Calu3 (cell line): ENCODE measurements at regions not wholly inside any gene's neighbourhood (a gene's known extent, or its start where the extent isn't known, plus 50 kb on each side); places are given as distances from the start of the nearest gene placed in this dataset.

Experiments
- BruUV-seq: library from RNA; stranded (reverse); fragments of 400-500 nt; replicated peaks from 2 replicates; lab custom pipeline; 2021; lab: Mats Ljungman, UMichigan
- CTCF ChIA-PET: fragments of 300-600 bp; sonication (Branson Sonifier 250); formaldehyde crosslinking; loops from one replicate; lab custom pipeline; 2022; ENCODE audit warnings: antibody characterized with exemption; lab: Charles Lee
- DNase-seq: peaks from one replicate; pipeline ENCODE4 v3.0.0; 2022
- H3K27ac Mint-ChIP-seq: one replicate; pipeline ENCODE4 v1.8.0; 2022; ENCODE audit warnings: mixed read lengths; ENCODE audit not compliant: unreplicated experiment
- H3K27me3 Mint-ChIP-seq: one replicate; pipeline ENCODE4 v1.8.0; 2022; ENCODE audit warnings: mixed read lengths; ENCODE audit not compliant: unreplicated experiment
- H3K36me3 Mint-ChIP-seq: one replicate; pipeline ENCODE4 v1.8.0; 2022; ENCODE audit warnings: mild to moderate bottlenecking, moderate library complexity, mixed read lengths; ENCODE audit not compliant: insufficient read depth, unreplicated experiment
- H3K4me1 Mint-ChIP-seq: one replicate; pipeline ENCODE4 v1.8.0; 2022; ENCODE audit warnings: mild to moderate bottlenecking, low read depth, mixed read lengths; ENCODE audit not compliant: unreplicated experiment
- H3K4me3 Mint-ChIP-seq: one replicate; pipeline ENCODE4 v1.8.0; 2022; ENCODE audit warnings: mild to moderate bottlenecking, low read depth, moderate library complexity, mixed read lengths; ENCODE audit not compliant: unreplicated experiment
- H3K9me3 Mint-ChIP-seq: one replicate; pipeline ENCODE4 v1.8.0; 2022; ENCODE audit warnings: low read depth, mixed read lengths; ENCODE audit not compliant: unreplicated experiment
- intact Hi-C: fragments of 100-400 bp; cut with micrococcal nuclease; formaldehyde crosslinking; loops from one replicate; pipeline ENCODE4 v1.10.0; 2022; ENCODE audit not compliant: unreplicated experiment
- TF ChIP-seq, protein P1 (sequence below): fragments of 200-600 bp; IDR thresholded peaks from one replicate; pipeline ENCODE4 v1.8.0; 2022; ENCODE audit warnings: antibody characterized with exemption; ENCODE audit not compliant: unreplicated experiment

DNA sequence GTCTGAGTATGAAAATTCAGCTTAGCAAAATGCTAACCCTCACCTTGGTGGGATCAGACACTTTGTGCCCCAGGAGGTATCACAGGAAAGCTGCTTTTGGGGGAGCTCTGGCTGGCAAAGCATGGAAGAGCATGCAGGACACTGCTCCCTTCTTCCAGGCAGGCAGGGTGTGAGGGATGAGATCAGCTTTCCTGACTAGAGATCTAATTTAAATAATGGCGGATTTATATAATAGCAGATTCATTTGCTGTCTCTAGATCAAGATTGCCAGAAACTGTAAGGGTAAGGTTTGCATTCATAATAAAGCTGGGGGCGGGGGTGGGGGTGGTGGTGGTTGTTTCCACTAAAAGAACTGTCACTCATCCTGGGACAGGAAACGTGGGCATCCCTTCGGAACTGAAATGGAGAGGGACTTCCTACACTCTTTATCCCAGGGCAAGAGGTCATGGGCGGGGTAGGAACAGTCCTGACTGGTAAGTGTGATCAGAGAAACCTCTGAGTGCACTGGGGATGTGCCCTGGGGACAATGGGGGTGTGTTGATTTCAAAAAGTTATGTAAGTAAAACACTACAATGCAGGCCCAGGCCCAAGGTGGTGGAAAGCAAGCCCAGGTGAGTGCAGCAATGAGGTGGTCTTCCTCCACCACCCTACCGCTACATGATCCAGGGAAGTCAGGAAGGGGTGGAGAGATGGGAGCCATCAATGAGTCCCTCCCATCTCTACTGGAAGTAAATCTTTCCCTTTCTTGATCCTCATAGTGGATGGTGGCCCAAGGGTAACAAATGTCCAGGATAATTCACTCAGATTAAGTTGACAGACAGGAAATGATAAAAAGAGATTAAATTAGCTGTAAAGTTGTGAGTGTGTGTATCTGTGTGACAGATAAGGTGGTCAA, 171.4 kb upstream of the SERPINE2 start:
- no peak overlapping the region for H3K4me3 Mint-ChIP-seq
- H3K27me3 Mint-ChIP-seq = peaks cover 10% of the 10 kb centered on the region
- no peaks in the 10 kb centered on the region for H3K36me3 Mint-ChIP-seq
- peaks cover 2% of the 10 kb centered on the region for H3K9me3 Mint-ChIP-seq
- no TSS peak for BruUV-seq
- peaks cover 4% of the 10 kb centered on the region for H3K4me1 Mint-ChIP-seq
- no peak for DNase-seq
- CTCF ChIA-PET = no interaction called here
- TF ChIP-seq, protein P1, sequence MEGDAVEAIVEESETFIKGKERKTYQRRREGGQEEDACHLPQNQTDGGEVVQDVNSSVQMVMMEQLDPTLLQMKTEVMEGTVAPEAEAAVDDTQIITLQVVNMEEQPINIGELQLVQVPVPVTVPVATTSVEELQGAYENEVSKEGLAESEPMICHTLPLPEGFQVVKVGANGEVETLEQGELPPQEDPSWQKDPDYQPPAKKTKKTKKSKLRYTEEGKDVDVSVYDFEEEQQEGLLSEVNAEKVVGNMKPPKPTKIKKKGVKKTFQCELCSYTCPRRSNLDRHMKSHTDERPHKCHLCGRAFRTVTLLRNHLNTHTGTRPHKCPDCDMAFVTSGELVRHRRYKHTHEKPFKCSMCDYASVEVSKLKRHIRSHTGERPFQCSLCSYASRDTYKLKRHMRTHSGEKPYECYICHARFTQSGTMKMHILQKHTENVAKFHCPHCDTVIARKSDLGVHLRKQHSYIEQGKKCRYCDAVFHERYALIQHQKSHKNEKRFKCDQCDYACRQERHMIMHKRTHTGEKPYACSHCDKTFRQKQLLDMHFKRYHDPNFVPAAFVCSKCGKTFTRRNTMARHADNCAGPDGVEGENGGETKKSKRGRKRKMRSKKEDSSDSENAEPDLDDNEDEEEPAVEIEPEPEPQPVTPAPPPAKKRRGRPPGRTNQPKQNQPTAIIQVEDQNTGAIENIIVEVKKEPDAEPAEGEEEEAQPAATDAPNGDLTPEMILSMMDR = no peak
- intact Hi-C loops = no loop called here
- H3K27ac Mint-ChIP-seq = no peak overlapping the region

DNA sequence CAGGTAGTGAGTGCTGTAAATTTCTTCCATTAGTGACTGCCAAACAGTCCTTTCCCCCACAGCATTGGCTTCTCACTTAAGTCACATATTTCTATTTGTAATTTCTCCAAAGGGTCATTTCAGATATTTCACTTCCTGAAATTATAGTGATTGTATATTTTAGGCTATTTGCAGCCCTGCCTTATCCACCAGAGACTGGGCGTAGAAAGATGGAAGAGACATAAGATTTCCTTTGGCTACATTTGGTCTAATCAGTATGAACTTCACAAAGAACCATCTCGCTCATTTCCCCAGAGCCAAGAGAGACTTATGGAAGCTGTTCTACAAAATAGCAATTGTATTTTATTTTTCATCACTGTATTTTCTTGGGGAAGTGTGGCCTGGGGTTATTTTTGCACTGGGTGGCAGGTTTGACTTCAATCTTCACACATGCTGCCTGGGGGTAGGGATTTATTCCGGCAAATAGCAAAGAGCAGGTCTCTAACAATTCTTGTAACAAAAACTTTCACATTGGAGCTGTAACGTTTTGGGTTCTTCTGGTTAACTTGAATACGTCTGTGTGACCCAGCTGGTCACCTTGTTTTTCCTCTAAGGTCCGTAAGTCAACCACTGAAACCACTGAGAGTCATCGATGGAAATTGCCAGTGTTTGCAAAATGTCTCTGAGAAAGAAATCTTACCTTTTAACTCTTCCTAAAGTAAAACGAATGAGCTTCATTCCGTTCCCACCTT, 170.6 kb upstream of the SERPINE2 start:
- TF ChIP-seq, protein P1 = no peak
- intact Hi-C loops = no loop called here
- DNase-seq = no peak
- CTCF ChIA-PET = no interaction called here
- Mint-ChIP-seq H3K4me3 (no peak overlapping the region), H3K9me3 (peaks cover 2% of the 10 kb centered on the region), H3K27ac (no peak overlapping the region), H3K4me1 (no peaks in the 10 kb centered on the region), H3K27me3 (peaks cover 13% of the 10 kb centered on the region), H3K36me3 (no peaks in the 10 kb centered on the region)
- BruUV-seq = no TSS peak

DNA sequence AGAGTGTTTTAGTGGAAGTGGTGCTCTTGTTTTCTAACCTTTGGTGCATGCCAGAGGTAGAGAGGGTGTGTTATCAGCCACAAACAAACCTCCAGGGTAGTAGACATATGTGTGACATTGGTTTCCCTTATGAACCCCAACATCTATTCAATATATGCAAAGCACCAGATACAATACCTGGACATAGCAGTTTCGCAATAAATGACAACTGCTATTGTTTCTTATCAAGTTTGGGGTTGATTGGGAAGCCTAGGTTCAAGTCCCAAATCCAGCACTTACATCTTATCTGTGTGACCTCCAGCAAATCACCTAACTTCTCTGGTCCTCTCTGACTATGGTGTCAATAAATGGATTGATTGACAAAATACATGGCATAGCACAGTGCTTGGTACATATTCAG, 169.4 kb upstream of the SERPINE2 start:
- no peaks in the 10 kb centered on the region for H3K36me3 Mint-ChIP-seq
- H3K4me3 Mint-ChIP-seq = no peak overlapping the region
- H3K27me3 Mint-ChIP-seq = peaks cover 13% of the 10 kb centered on the region
- DNase-seq = no peak
- H3K4me1 Mint-ChIP-seq = no peaks in the 10 kb centered on the region
- peaks cover 2% of the 10 kb centered on the region for H3K9me3 Mint-ChIP-seq
- TF ChIP-seq, protein P1 = no peak
- H3K27ac Mint-ChIP-seq = no peak overlapping the region
- BruUV-seq = no TSS peak
- CTCF ChIA-PET = no interaction called here
- intact Hi-C loops = no loop called here

DNA sequence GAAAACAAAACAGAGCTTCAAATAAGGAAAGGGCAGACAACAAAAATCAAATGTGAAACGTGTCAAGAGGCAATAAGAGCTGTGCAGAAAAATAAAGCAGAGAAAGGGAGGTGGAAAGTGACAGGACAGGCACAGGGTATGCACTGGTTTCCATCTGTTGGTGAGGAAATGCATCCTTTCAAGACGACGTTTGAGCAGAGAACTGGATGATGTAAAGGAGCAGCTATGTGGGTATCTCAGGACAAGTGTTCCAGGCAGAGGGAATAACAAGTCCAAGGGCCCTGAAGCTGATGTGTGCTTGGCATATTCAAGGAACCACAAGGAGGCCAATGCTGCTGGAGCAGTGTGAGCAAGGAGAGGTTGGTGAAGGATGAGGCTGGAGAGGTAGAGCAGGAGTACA, 168.9 kb upstream of the SERPINE2 start:
- H3K27ac Mint-ChIP-seq = no peak overlapping the region
- BruUV-seq = no TSS peak
- DNase-seq = no peak
- intact Hi-C loops = no loop called here
- TF ChIP-seq, protein P1 = no peak
- H3K4me1 Mint-ChIP-seq = no peaks in the 10 kb centered on the region
- H3K9me3 Mint-ChIP-seq = peaks cover 2% of the 10 kb centered on the region
- peaks cover 13% of the 10 kb centered on the region for H3K27me3 Mint-ChIP-seq
- CTCF ChIA-PET = no interaction called here
- no peaks in the 10 kb centered on the region for H3K36me3 Mint-ChIP-seq
- H3K4me3 Mint-ChIP-seq = no peak overlapping the region
